NCI-H345 treated with DMSO at 0.1 percent for 48 hours (cell line): ENCODE measurements at regions not wholly inside any gene's neighbourhood (a gene's known extent, or its start where the extent isn't known, plus 50 kb on each side); places are given as distances from the start of the nearest gene placed in this dataset.
A peak's percentile ranks its signal among the peaks of the same experiment; 100 is the strongest.

ENCODE experiments used
- DNase-seq: peaks from one replicate; lab custom pipeline; 2025; ENCODE audit not compliant: unreplicated experiment; lab: John Stamatoyannopoulos, UW

GRCh38 chr1:59232216-59232615 lies 64.7 kb upstream of the FGGY start:
- peak; percentile 98 for DNase-seq

GRCh38 chr1:59233444-59233843 lies 63.5 kb upstream of the FGGY start:
- no peak for DNase-seq

DNA sequence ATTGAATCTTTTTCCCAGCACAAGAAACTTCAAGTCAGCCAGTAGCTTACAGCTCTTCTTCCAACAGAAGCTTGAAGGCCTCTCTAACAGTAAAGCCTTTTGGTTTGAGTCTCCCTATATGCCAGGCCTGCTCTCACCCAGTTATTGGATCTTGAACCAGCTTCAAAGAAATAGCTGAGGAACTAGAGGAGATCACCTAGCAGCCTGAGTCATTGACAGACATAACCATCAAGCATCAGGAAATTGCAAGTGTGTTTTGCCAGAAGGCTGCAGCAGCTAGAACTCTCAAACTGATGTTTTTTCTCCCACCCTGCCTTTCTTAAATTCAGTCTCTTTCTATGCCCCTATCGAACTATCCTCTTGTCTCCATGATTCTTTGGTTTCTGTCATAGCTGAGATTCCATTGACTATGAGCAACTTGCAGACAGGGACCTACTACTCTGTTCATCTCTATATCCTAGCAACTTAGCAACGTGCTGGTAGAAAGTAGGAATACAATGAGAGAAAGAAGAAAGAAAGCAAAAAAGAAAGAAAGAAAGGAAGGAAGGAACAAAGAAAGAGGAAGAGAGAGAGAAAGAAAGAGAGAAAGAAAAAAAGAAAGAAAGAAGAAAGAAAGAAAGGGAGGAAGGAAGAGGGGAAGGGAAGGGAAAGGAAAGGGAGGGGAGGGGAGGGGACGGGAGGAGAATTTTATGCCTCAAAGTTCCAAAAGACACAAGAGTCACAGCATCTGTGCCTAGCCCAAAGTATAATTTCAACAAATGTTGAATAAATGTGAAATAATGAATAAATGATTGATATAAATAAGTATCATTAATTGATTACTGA lies 60.0 kb upstream of the FGGY start:
- DNase-seq = no peak

- no peak for DNase-seq
Observed at GRCh38 chr1:59237900-59238299, 59.0 kb upstream of the FGGY start.

DNA sequence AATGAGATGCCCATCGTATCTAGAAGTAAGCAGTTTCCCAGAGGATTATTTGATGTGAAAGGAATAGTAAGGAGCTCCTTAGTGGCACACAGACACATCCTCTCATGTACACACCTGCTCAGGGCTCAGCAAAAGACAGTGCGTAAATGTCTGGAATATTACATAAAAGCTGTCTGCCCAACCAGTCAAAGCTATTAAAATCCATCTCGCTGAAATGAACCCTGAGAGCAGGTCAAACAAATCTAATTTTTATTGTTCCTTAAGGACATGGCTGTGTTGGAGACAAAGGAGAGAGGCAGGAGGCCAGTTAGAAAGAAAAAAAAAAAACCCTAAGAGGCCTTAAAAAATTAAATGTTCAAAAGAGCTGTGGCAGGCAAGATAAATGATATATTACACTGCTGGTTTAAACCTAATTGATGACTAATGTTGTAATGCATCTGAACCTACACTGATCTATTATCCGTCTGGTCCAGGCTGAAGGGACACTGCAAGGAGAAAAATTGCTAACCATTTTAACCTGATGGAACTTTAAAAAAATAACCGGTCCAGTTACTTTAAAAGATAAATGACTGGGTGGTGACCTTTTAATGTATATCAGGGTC lies 58.5 kb upstream of the FGGY start:
- DNase-seq = no peak

- no peak for DNase-seq
Observed at GRCh38 chr1:59238993-59239392, 57.9 kb upstream of the FGGY start.

- DNase-seq = no peak
Observed at GRCh38 chr1:59241909-59242308, 55.0 kb upstream of the FGGY start.

GRCh38 chr1:59242370-59242769 lies 54.5 kb upstream of the FGGY start:
- no peak for DNase-seq

DNA sequence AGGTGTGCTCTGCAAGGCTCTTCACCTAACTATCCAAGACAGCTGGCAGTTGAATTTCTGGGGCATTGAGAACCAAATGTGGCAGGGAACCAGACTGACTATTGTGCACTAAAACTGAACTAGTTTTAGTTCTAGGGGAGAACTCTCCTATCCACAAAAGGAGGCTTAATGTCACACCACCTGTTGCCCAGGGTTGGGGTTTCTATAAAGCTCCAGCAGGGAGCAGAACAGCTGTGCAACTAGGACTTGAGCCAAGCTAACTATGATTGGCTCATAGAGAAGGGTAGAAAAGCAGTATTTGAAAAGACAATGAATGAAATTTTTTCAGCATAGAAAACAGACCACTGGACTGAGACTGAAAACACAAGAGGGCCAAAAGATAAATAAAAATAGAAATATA lies 53.3 kb upstream of the FGGY start:
- DNase-seq = peak; percentile 46

DNA sequence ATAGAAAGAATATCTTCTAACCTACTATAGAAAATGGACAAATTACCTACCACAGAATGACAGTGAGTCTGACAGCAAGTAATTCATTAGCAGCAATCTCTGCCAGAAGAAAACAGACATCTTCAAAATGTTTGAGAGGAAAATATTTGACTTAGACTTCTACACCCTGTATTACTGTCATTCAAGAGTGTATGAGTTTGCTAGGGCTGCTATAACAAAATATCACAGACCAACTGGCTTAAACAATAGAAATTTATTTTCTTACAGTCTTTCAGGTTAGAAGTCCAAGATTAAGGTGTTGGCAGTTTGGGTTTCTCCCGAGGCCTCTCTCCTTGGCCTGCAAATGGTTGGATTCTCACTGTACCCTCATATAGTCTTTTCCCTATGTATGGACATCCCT lies 52.9 kb upstream of the FGGY start:
- no peak for DNase-seq

DNA sequence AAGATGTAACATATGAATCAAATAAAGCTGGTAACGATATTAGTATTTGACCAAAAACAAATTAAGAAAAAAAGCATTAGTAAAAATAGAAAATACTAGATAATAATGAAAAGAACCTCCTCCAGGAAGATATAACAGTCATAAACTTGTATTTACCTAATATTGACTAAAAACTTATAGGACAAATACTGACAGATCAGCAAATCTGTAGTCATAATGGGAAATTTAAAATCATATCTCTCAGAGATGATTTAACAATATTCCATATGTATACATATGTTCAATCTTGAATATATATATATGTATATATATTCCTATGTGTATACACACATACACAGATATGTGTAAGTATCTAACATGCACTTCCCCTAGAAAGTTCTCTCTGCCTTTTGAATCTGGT lies 52.0 kb upstream of the FGGY start:
- no peak for DNase-seq
